ENCODE measurements at regions not wholly inside any gene's neighbourhood (a gene's known extent, or its start where the extent isn't known, plus 50 kb on each side); places are given as distances from the start of the nearest gene placed in this dataset.

GRCh38 chr5:114660791-114661190 is 298.9 kb downstream of the KCNN2 start:
- Histone ChIP-seq H3K4me3 (no peak overlapping the region), H3K4me1 (replicated peaks in 1 of 2) (no peaks in the 10 kb centered on the region), H3K9me3 (replicated peaks in 1 of 3) (no peaks in the 10 kb centered on the region), H3K27me3 (no peaks in the 10 kb centered on the region), H3K36me3 (replicated peaks in 1 of 2) (no peaks in the 10 kb centered on the region), H3K27ac (no peak overlapping the region)
- intact Hi-C loops (cut with DNase I), result no loop called here
- WGBS, 4 donors, result 72 to 94% (median 88%) methylated on average over 1 of the region's 1 CpG
- DNase-seq, result no peak
- TF ChIP-seq POLR2A (IDR thresholded peaks at IDR 0.05), result no peak
- no peak for TF ChIP-seq CTCF (IDR thresholded peaks at IDR 0.05)

DNA sequence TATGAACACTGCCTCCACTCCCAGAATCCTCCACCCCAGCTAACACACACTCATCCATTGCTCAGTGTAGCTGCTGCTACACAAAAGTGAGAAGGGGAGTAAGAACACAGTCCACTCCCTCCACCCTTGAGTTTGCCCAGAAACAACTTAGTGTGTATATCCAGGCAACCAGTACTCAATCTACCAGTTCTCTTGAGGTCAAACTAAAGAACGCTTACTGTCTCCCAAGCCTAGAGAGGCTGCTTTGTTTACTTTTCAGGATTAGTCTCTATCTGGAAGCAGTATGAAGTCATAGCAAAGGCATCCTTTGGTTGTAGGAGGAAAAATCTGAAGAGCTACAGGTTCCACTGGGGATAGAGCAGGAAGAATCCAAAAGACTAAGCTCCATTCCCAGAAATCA is 296.3 kb downstream of the KCNN2 start:
- intact Hi-C loops (cut with DNase I), result no loop called here
- Histone ChIP-seq H3K27ac (no peak overlapping the region), H3K4me1 (replicated peaks in 1 of 2) (no peaks in the 10 kb centered on the region), H3K27me3 (no peaks in the 10 kb centered on the region), H3K36me3 (replicated peaks in 1 of 2) (no peaks in the 10 kb centered on the region), H3K9me3 (replicated peaks in 1 of 3) (no peaks in the 10 kb centered on the region), H3K4me3 (no peak overlapping the region)
- no peak for TF ChIP-seq CTCF (IDR thresholded peaks at IDR 0.05)
- no peak for TF ChIP-seq POLR2A (IDR thresholded peaks at IDR 0.05)
- WGBS, 4 donors, result 62 to 75% (median 63%) methylated on average over 1 of the region's 1 CpG
- DNase-seq, result no peak

DNA sequence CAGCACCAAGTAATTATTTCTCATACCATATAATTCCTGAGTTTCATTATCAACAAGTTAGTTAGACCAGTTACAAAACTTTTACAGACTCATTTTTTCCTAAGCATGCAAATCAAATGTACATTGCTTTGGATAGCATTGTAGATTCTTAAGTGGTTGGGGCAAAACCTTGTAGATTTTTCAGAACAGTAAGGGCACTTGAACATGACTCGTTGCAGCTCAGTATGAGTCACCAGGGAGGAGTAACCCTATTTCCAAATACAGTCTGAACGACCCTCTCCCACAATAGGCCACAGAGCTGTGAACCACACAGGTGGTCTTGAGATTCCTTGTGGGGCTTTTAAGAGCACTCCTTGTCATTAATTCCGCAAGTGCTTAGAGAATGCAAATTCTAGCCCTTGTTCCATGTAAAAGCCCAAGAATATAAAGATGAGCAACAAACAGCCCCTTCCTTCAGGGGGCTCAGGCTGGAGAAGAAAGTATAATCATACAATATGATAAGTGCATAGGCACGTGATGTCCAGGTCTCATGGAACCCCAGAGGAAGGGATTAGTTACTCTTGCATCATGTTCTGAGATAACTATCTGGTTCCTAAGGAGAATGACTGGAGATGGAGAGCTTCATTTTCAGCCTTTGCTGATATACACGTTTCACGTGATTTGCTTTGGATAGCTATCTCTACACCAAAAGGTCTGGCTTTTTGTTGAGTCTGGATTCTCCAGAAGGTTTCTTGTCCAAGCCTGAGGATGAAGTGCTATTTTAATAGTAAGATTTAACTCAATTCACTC is 295.7 kb downstream of the KCNN2 start:
- Histone ChIP-seq H3K27me3 (no peaks in the 10 kb centered on the region), H3K27ac (no peak overlapping the region), H3K36me3 (replicated peaks in 1 of 2) (no peaks in the 10 kb centered on the region), H3K4me3 (no peak overlapping the region), H3K9me3 (replicated peaks in 1 of 3) (no peaks in the 10 kb centered on the region), H3K4me1 (replicated peaks in 1 of 2) (no peaks in the 10 kb centered on the region)
- no peak for DNase-seq
- TF ChIP-seq CTCF (IDR thresholded peaks at IDR 0.05), result no peak
- TF ChIP-seq POLR2A (IDR thresholded peaks at IDR 0.05), result no peak
- intact Hi-C loops (cut with DNase I), result no loop called here
- 48 to 72% (median 65%) methylated on average over 6 of the region's 6 CpGs for WGBS, 4 donors

DNA sequence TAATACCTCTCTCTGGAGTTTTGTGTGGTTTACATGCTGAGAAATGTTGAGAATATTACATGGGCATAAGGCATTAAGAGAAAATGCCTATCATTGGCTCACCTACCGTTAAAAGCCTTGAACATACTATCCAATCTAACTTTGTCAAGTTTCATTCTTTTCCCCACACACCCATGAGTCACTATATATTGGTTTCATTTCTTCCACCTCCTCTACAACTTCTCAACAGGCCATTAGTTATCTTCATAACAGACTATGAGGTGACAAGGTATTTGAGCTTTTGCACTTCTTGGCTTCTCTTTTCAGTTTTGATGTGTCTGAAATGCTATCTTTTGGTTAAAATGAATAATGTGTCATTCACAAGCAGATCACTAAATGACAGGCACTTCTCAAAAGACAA is 288.0 kb downstream of the KCNN2 start:
- Histone ChIP-seq H3K4me3 (no peak overlapping the region), H3K4me1 (replicated peaks in 1 of 2) (no peaks in the 10 kb centered on the region), H3K36me3 (replicated peaks in 1 of 2) (no peaks in the 10 kb centered on the region), H3K27ac (no peak overlapping the region), H3K9me3 (replicated peaks in 1 of 3) (no peaks in the 10 kb centered on the region), H3K27me3 (no peaks in the 10 kb centered on the region)
- 73 to 91% (median 88%) methylated on average over 1 of the region's 1 CpG for WGBS, 4 donors
- TF ChIP-seq POLR2A (IDR thresholded peaks at IDR 0.05), result no peak
- no peak for TF ChIP-seq CTCF (IDR thresholded peaks at IDR 0.05)
- intact Hi-C loops (cut with DNase I), result no loop called here
- no peak for DNase-seq
